ELF-1 (cell line): ENCODE measurements at regions not wholly inside any gene's neighbourhood (a gene's known extent, or its start where the extent isn't known, plus 50 kb on each side); places are given as distances from the start of the nearest gene placed in this dataset.
"Not testable (repeated sequence)": the region's sequence is repeated elsewhere in the genome, so short reads cannot be mapped to it uniquely, and the experiment has no call there.

Experiments
- DNase-seq: peaks from one replicate; pipeline ENCODE4 v3.0.0-alpha.2; 2016; ENCODE audit warnings: low read depth, low spot score

GRCh38 chr1:147062956-147063355 is 109.3 kb downstream of the PRKAB2 start:
- no peak for DNase-seq

GRCh38 chr1:147061880-147062279 is 110.4 kb downstream of the PRKAB2 start:
- not testable (repeated sequence) for DNase-seq

DNA sequence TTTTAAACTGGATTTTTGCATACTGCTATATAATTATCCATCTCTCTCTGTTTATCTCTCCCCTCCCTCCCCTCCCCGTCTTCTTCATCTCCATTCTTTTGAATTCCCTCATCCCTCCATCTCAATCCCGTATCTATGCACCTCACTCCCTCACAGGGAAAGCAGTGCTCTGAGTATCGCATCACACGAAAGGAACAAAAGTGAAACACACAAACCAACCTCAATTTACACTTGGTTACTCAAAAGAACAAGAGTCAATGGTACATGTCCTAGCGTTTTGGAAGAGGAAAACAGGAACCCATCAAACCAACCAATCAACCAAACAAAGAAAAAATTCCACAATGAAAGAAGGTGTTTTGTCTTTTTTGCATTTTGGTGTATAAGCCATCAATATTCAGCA is 115.1 kb downstream of the NBPF12 start:
- no peak for DNase-seq

GRCh38 chr1:147052677-147053076 is 114.6 kb downstream of the NBPF12 start:
- DNase-seq: no peak

DNA sequence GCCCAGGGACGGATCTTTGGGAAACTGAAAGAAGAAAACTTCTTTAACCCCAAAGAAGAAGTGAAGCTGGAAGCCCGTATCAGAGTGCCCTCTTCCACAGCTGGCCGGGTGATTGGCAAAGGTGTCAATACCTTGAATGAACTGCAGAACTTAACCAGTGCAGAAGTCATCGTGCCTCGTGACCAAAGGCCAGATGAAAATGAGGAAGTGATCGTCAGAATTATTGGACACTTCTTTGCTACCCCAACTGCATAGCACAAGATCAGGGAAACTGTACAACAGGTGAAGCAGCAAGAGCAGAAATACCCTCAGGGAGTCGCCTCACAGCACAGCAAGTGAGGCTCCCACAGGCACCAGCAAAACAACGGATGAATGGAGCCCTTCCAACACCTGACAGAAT is 114.0 kb downstream of the NBPF12 start:
- DNase-seq: no peak

- no peak for DNase-seq
These were observed 113.0 kb downstream of the NBPF12 start for GRCh38 chr1:147051136-147051535.

- no peak for DNase-seq
These were observed 112.5 kb downstream of the NBPF12 start for GRCh38 chr1:147050654-147051053.

GRCh38 chr1:147046863-147047394 is 108.8 kb downstream of the NBPF12 start:
- DNase-seq: not testable (repeated sequence)

DNA sequence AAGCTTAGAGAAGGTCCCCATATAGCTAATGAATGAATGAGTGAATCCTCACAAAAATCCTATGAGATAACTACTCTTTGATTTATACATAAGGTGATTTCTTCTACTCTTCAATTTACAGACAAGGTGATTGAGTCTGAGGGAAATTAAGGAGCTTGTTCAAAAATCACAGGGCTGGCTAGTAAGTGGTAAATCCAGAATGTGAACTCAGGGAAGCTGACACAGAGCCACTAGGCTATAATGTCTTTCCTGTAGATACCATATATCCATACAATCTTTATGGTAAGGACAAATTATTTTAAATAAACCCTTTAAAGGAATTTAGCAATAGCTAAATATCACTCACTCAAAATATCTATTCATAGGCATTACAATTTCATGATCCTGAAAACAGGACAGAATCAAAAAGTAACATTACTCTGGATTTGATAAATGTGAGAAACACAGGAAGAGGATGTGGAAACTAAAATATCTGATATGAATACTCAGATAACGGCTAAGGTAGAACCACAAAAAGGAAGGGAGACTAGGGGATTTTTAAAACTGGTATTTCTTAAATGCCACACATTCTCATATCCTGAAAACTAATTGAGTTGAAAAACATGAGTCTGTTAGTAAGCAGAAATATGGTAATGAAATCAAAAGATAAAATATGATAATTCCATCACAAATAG is 108.2 kb downstream of the NBPF12 start:
- DNase-seq: no peak
